GM12865 (cell line): ENCODE measurements at regions not wholly inside any gene's neighbourhood (a gene's known extent, or its start where the extent isn't known, plus 50 kb on each side); places are given as distances from the start of the nearest gene placed in this dataset.
"Not testable (repeated sequence)": the region's sequence is repeated elsewhere in the genome, so short reads cannot be mapped to it uniquely, and the experiment has no call there.

Experiments
- DNase-seq: peaks from one replicate; pipeline ENCODE4 v3.0.0; 2010; ENCODE audit warnings: low read depth
- H3K4me3 ChIP-seq: 2 replicates; pipeline ENCODE4 v1.5.1; 2011; ENCODE audit warnings: mild to moderate bottlenecking, low read depth, low read length, control low read depth
- TF ChIP-seq, protein P1 (sequence below): IDR thresholded peaks from 2 replicates; pipeline ENCODE4 v1.5.1; 2011; ENCODE audit warnings: low read length, control low read depth, low read depth, inconsistent platforms; ENCODE audit not compliant: insufficient read depth; ENCODE audit errors: missing control alignments

DNA sequence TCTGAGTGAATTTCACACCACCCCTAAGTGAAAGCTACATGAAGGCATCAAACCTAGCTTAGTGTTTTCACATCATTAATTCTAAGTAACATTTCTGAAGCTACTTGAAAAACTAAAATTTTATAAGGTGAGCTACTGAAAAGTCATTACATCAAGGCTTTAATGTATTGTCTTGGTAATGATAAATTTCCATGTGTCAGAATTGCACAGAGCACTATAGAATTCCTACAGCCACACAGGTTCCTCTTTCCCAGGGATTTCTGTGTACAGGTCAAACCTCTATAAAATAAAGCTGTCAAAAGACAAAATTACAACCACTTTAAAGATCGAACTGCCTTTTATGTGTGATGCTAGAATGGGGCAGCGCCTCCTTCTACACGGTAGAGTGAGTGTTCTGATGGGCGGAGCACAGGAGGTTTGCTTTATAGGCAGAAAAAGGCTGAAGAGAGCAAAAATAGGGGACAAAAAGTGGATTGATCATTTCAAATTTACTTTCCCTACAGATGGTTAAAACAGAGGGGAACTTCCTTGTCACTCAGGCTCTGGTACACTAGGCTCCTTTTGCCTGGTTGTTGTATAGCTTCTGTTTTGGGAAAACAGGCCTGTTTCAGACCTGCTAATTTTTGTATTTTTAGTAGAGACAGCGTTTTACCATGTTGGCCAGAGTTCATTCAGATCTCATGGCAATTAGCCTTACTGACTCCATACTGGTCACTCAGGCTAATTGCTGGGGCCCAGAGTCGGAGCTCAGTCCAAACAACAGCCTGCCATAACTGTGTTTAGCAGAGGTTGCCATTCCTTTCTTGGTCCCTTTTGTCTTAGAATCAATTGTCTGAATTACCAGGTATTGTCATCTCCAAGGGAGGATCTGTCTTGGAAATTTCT, 102.5 kb upstream of the BASP1 start:
- DNase-seq, result no peak
- TF ChIP-seq, protein P1, sequence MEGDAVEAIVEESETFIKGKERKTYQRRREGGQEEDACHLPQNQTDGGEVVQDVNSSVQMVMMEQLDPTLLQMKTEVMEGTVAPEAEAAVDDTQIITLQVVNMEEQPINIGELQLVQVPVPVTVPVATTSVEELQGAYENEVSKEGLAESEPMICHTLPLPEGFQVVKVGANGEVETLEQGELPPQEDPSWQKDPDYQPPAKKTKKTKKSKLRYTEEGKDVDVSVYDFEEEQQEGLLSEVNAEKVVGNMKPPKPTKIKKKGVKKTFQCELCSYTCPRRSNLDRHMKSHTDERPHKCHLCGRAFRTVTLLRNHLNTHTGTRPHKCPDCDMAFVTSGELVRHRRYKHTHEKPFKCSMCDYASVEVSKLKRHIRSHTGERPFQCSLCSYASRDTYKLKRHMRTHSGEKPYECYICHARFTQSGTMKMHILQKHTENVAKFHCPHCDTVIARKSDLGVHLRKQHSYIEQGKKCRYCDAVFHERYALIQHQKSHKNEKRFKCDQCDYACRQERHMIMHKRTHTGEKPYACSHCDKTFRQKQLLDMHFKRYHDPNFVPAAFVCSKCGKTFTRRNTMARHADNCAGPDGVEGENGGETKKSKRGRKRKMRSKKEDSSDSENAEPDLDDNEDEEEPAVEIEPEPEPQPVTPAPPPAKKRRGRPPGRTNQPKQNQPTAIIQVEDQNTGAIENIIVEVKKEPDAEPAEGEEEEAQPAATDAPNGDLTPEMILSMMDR, result no peak
- H3K4me3 ChIP-seq, result no peak overlapping the region

DNA sequence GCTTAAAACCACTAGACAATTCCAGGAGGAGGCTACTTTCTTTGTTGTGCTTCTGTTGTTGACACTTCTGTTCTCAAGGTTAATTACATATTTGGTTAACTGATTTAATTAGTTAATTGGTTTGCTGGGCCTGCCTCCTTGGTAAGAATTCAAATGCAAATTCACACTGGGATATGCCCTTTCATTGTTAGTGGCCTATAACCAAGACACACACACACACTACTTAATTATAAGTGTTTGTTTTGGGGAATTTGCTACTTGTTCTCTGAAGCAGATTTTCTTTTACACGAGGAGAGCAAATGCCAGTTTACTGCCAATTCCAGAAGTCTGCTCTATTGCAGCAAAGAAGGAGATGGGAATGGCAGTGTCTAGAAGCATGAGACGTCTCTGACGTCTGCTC, 101.6 kb upstream of the BASP1 start:
- no peak overlapping the region for H3K4me3 ChIP-seq
- DNase-seq, result no peak
- TF ChIP-seq, protein P1, result no peak

DNA sequence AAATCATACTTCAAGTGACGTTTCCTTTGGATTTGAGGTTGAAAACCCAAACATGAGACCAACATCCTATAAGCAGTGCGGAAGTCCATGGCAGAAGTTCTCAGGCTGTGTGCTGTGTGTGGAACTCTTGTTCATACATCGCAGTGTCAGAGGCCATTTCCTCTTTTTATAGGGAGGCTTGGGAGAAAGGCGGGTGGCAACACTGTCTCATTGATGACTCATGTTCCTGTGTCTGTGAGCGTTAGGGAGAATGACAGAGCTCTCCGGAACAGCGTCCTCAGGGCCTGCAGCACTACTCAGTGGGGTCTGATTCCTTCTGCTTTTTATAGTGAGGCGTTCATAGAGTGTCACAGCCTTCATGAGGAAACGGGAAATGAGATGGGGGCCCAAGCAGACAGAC, 98.8 kb upstream of the BASP1 start:
- TF ChIP-seq, protein P1, result no peak
- peak; percentile 1 for DNase-seq
- no peak overlapping the region for H3K4me3 ChIP-seq

DNA sequence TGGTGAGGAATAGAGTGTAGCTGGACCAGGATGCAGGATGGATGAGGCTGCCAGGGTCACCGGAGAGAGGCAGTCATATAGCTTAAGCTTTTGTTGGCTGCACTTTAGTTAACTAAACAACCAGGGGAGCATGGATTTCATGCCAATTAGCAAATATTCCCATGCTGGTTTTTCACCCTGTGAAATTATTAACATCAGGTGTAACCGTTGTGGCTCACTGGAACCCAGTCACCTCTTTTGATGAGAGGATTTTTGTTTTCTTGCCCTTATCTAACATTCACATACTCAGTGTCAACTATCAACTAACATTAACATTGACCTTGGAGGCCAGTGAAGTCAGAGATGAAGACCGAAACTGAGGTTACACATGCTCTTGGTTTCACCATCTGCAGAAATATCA, 97.2 kb upstream of the BASP1 start:
- DNase-seq, result no peak
- TF ChIP-seq, protein P1, result no peak
- H3K4me3 ChIP-seq, result no peak overlapping the region

DNA sequence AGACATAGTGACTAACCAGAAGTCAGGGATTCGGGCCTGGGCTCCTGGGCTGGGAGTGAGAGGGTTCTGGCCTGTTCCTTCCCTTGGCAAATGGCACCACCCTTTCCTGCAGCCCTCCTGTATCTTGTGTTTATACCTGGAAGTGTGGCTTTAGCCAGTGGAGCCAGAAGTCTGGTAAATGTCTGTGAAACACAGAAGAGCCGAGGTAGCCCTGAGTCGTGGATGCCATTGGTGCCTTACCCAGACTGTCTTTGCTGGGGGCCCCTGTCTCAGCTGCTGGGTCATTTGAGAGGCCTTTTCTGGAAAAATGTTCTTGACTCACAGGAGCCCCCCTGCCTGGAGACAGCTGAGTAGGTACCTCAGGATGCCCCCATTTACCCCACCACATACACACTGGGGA, 95.7 kb upstream of the BASP1 start:
- TF ChIP-seq, protein P1, result no peak
- no peak for DNase-seq
- no peak overlapping the region for H3K4me3 ChIP-seq

DNA sequence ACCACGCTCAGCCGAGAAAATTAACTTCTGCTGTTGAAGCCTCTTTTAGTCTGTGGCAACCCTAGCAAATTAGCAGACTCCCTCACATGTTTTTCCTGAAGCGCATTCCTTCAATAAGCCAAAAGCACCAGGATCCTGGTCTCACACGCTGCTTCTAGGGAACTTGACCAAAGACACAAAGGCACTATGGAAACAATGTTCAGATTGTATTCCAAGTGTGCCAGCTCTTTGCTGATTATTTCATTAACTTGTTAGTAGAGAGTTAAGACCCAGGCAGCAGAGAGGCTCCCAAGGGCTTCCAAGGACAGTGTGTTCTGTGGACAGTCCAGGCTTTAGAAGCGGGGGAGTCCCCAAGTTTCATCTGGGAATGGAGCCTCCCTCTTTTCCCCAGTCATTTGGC, 94.4 kb upstream of the BASP1 start:
- H3K4me3 ChIP-seq, result no peak overlapping the region
- DNase-seq, result no peak
- TF ChIP-seq, protein P1, result no peak

DNA sequence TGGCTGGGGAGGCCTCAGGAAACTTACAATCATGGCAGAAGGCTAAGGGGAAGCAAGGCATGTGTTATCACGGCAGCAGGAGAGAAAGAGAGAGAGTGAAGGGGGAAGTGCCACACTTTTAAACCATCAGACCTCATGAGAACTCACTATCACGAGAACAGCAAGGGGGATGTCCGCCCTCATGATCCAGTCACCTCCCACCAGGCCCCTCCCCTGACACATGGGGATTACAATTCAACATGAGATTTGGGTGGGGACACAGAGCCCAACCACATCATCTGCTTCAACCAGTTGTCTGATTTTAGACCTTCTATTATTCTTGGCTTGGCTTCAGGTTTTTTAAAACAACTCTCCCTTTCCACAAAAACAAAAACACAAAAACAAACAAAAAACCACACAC, 93.7 kb upstream of the BASP1 start:
- not testable (repeated sequence) for DNase-seq, H3K4me3 ChIP-seq
